Sigmoid colon (tissue), 6 donors: ENCODE measurements at regions not wholly inside any gene's neighbourhood (a gene's known extent, or its start where the extent isn't known, plus 50 kb on each side); places are given as distances from the start of the nearest gene placed in this dataset.

Source experiments
- DNase-seq: peaks from one replicate; pipeline ENCODE4 v3.0.0-alpha.2; 2019
- H3K27ac ChIP-seq, 4 donors: fragments of 200-600 bp; sonication (generic); one replicate each; pipeline ENCODE4 v1.5.1; 2016 to 2019; ENCODE audit warnings: mild to moderate bottlenecking in 1 of 4
- H3K27me3 ChIP-seq, 3 donors: fragments of 200-600 bp; sonication (generic); one replicate each; pipeline ENCODE4 v1.5.1; 2019; ENCODE audit warnings: mild to moderate bottlenecking in 1 of 3
- H3K36me3 ChIP-seq, 4 donors: fragments of 200-600 bp; sonication (generic); one replicate each; pipeline ENCODE4 v1.5.1; 2016 to 2019
- H3K4me1 ChIP-seq, 4 donors: fragments of 200-600 bp; sonication (generic); one replicate each; pipeline ENCODE4 v1.5.1; 2017 to 2019
- H3K4me3 ChIP-seq, 4 donors: fragments of 200-600 bp; sonication (generic); one replicate each; pipeline ENCODE4 v1.5.1; 2017 to 2019; ENCODE audit warnings: mild to moderate bottlenecking in 2 of 4, moderate library complexity in 1 of 4
- H3K9me3 ChIP-seq, 4 donors: fragments of 200-600 bp in 3 of 4; sonication (generic) in 3 of 4; one replicate each; pipeline versions ENCODE4 v1.5.1 to v1.6.1; 2013 to 2019
- EP300 ChIP-seq, 4 donors: sonication (generic); formaldehyde crosslinking; IDR thresholded peaks; one replicate each; pipeline ENCODE4 v1.6.1; 2017; ENCODE audit warnings: antibody characterized with exemption in 4 of 4
- POLR2A ChIP-seq, 2 donors: fragments of 450-650 bp; IDR thresholded peaks; one replicate each; pipeline ENCODE4 v1.6.1; 2016; ENCODE audit warnings: antibody characterized with exemption in 2 of 2, mild to moderate bottlenecking in 2 of 2, moderate library complexity in 2 of 2
- POLR2AphosphoS5 ChIP-seq, 4 donors: sonication (generic); formaldehyde crosslinking; IDR thresholded peaks; one replicate each; pipeline ENCODE4 v1.6.1; 2017; ENCODE audit warnings: antibody characterized with exemption in 4 of 4
- WGBS, 2 donors: extraction: QIAGEN DNeasy Blood & Tissue Kit; methylation state at CpG; one replicate each; pipeline ENCODE4 v1.1.7; 2013; 5-methylcytosine and 5-hydroxymethylcytosine counted together
- intact Hi-C: fragments of 100-400 bp; cut with DNase I; formaldehyde crosslinking; loops from one replicate; pipeline ENCODE4 v1.15.1; 2023
- TF ChIP-seq, protein P1 (sequence below), 4 experiments: fragments of 450-650 bp in 3 of 4; fragments of 200-600 bp in 1 of 4; IDR thresholded peaks; one replicate each; pipeline ENCODE4 v1.5.1; 2016 to 2019; ENCODE audit warnings: antibody characterized with exemption in 4 of 4, mild to moderate bottlenecking in 3 of 4, moderate library complexity in 2 of 4
- donor health status: healthy with polysubstance abuse.
- donor health status: healthy.

DNA sequence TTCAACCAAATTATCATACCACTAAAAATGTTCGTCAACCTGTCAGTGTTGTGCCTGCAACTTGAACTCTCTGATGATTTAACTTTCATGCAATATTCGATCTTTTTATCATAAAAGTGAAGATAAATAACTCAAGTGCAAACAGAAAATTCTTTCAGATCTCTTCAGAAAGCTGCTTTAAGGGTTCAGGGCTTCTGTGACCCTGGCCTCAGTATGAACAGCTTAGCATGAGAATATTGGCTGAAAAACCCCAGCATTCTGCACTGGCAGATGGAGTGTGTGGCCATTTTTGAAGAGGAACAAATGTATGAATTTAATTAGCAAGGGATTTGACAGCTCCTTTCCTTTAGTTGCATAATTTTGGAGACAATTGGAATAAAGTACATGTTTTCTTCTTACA lies 851.4 kb upstream of the SOX11 start:
- Histone ChIP-seq H3K4me3 (no peak overlapping the region), H3K4me1 (no peaks in the 10 kb centered on the region), H3K27me3 (no peaks in the 10 kb centered on the region), H3K27ac (no peak overlapping the region), H3K9me3 (no peaks in the 10 kb centered on the region), H3K36me3 (no peaks in the 10 kb centered on the region)
- intact Hi-C loops, result no loop called here
- TF ChIP-seq EP300 (IDR thresholded peaks at IDR 0.05) (no peak), POLR2AphosphoS5 (IDR thresholded peaks at IDR 0.05) (no peak), POLR2A (IDR thresholded peaks at IDR 0.05) (no peak)
- TF ChIP-seq, protein P1, sequence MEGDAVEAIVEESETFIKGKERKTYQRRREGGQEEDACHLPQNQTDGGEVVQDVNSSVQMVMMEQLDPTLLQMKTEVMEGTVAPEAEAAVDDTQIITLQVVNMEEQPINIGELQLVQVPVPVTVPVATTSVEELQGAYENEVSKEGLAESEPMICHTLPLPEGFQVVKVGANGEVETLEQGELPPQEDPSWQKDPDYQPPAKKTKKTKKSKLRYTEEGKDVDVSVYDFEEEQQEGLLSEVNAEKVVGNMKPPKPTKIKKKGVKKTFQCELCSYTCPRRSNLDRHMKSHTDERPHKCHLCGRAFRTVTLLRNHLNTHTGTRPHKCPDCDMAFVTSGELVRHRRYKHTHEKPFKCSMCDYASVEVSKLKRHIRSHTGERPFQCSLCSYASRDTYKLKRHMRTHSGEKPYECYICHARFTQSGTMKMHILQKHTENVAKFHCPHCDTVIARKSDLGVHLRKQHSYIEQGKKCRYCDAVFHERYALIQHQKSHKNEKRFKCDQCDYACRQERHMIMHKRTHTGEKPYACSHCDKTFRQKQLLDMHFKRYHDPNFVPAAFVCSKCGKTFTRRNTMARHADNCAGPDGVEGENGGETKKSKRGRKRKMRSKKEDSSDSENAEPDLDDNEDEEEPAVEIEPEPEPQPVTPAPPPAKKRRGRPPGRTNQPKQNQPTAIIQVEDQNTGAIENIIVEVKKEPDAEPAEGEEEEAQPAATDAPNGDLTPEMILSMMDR (IDR thresholded peaks at IDR 0.05), result no peak
- 46 to 65% methylated on average over 2 of the region's 2 CpGs for WGBS, 2 donors
- DNase-seq, result no peak

DNA sequence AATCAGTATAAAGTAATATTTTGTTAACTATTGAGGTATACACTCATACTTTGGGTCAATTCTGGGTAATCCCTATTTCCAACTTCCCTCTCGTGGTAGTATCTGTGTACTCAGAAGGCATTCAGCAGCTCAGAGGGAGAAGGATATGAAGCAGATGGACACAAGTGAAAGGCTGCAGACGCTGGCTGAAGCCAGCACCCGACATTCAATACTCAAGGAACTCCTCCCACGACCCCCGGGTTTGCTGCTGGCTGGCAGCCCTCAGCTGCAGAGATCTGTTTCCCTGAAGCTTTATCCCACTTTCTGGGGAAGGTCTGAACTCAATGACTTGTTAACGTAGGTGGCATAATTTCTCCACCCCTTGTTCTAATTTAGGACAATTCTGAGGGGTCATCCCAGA lies 847.3 kb upstream of the SOX11 start:
- Histone ChIP-seq H3K27me3 (no peaks in the 10 kb centered on the region), H3K9me3 (no peaks in the 10 kb centered on the region), H3K27ac (no peak overlapping the region), H3K36me3 (no peaks in the 10 kb centered on the region), H3K4me1 (no peaks in the 10 kb centered on the region), H3K4me3 (no peak overlapping the region)
- no peak for TF ChIP-seq POLR2AphosphoS5 (IDR thresholded peaks at IDR 0.05)
- no peak for TF ChIP-seq POLR2A (IDR thresholded peaks at IDR 0.05)
- TF ChIP-seq EP300 (IDR thresholded peaks at IDR 0.05), result no peak
- TF ChIP-seq, protein P1 (IDR thresholded peaks at IDR 0.05), result no peak
- intact Hi-C loops, result no loop called here
- 53 to 57% methylated on average over 6 of the region's 6 CpGs for WGBS, 2 donors
- DNase-seq, result no peak

DNA sequence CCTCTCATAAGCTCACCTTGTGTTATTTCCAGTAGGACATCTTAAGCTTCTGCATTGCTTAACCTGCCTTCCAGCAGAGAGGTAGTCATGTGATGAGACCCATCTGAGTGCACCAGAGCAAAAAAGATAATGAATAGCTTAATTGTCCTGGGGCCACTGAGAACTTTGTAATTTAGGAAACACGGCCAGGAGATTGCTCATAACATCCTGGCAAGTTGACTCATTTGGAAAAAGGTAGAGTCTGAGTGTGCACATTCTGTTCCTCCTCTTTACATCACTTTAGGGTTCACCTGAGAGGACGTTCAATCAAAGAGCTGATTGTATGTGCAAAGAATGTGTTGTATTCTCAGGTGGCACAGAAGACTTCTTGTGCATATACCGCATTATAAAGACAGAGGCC lies 830.2 kb upstream of the SOX11 start:
- H3K4me3 ChIP-seq, result no peak overlapping the region
- peaks cover 0 to 6% (median 0%) of the 10 kb centered on the region in 4 donors for H3K9me3 ChIP-seq
- intact Hi-C loops, result no loop called here
- no peak overlapping the region for H3K27ac ChIP-seq
- no peaks in the 10 kb centered on the region for H3K36me3 ChIP-seq
- TF ChIP-seq POLR2A (IDR thresholded peaks at IDR 0.05) (no peak), POLR2AphosphoS5 (IDR thresholded peaks at IDR 0.05) (no peak), EP300 (IDR thresholded peaks at IDR 0.05) (no peak)
- TF ChIP-seq, protein P1 (IDR thresholded peaks at IDR 0.05), result no peak
- DNase-seq, result no peak
- H3K27me3 ChIP-seq, result no peaks in the 10 kb centered on the region
- H3K4me1 ChIP-seq, result no peaks in the 10 kb centered on the region
- WGBS, 2 donors, result 54 to 77% methylated on average over 3 of the region's 3 CpGs

DNA sequence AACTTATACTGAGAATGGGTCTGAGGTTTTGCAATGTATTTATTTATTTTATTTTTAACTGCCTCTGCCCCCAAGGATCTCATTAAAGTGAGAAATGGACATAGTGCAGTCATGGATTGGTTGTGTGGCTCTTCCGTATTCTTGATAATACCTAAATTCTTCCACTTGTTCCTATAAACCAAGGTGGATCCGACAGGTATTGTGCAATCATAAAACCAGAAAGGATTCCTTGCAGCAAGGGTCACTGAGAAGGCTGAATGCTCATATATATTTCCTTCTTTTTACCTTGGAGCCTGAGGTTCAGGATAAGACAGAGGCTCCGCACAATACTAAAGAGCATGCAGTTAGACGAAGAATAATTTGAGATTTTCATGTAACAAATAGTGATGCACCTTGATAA lies 826.0 kb upstream of the SOX11 start:
- Histone ChIP-seq H3K36me3 (no peaks in the 10 kb centered on the region), H3K4me1 (no peaks in the 10 kb centered on the region), H3K9me3 (peaks cover 0 to 6% (median 0%) of the 10 kb centered on the region in 4 donors), H3K27ac (no peak overlapping the region), H3K4me3 (no peak overlapping the region), H3K27me3 (no peaks in the 10 kb centered on the region)
- intact Hi-C loops, result no loop called here
- DNase-seq, result no peak
- TF ChIP-seq POLR2AphosphoS5 (IDR thresholded peaks at IDR 0.05) (no peak), EP300 (IDR thresholded peaks at IDR 0.05) (no peak), POLR2A (IDR thresholded peaks at IDR 0.05) (no peak)
- TF ChIP-seq, protein P1 (IDR thresholded peaks at IDR 0.05), result no peak
- 90 to 92% methylated on average over 4 of the region's 4 CpGs for WGBS, 2 donors

DNA sequence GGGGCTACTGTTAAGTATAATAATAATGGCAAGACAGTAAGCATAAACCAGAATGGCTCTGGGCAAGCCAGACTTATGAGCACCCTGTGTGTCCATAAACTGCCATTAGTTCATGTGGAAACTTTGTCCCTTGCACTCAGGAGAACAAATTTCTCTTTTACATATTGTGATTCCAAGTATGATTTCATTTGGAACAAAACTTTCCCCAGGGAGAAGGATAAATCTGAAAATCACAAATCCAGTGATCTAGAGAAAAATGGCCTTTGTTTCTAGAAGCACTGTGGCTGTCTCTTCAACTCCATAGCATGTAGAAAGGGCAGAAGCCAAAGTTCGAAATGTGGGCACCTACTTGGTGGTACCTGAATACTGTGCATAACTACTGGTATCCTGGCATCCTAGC lies 823.7 kb upstream of the SOX11 start:
- H3K27me3 ChIP-seq, result no peaks in the 10 kb centered on the region
- H3K9me3 ChIP-seq, result no peaks in the 10 kb centered on the region
- H3K4me1 ChIP-seq, result no peaks in the 10 kb centered on the region
- 69 to 78% methylated on average over 1 of the region's 1 CpG for WGBS, 2 donors
- TF ChIP-seq POLR2A (IDR thresholded peaks at IDR 0.05) (no peak), EP300 (IDR thresholded peaks at IDR 0.05) (no peak)
- TF ChIP-seq, protein P1 (IDR thresholded peaks at IDR 0.05), result no peak
- no peak for DNase-seq
- H3K4me3 ChIP-seq, result no peak overlapping the region
- intact Hi-C loops, result no loop called here
- no peak overlapping the region for H3K27ac ChIP-seq
- H3K36me3 ChIP-seq, result no peaks in the 10 kb centered on the region
